AG09319 (cell line): ENCODE measurements at regions not wholly inside any gene's neighbourhood (a gene's known extent, or its start where the extent isn't known, plus 50 kb on each side); places are given as distances from the start of the nearest gene placed in this dataset.
A peak's percentile ranks its signal among the peaks of the same experiment; 100 is the strongest.

Experiments
- DNase-seq: peaks from one replicate; pipeline ENCODE4 v3.0.0-alpha.2; 2010; ENCODE audit warnings: low read depth; ENCODE audit errors: extremely low read depth
- CTCF ChIP-seq: IDR thresholded peaks from 2 replicates; pipeline ENCODE4 v1.5.1; 2011; ENCODE audit warnings: low read depth, mild to moderate bottlenecking, inconsistent platforms, low read length, moderate library complexity

GRCh38 chr2:53021828-53022227, 745.8 kb upstream of the CHAC2 start:
- no peak for TF ChIP-seq CTCF
- no peak for DNase-seq

GRCh38 chr2:53021292-53021691, 746.3 kb upstream of the CHAC2 start:
- no peak for TF ChIP-seq CTCF
- DNase-seq = no peak

GRCh38 chr2:53018825-53019425, 748.7 kb upstream of the CHAC2 start:
- DNase-seq = no peak
- TF ChIP-seq CTCF = peak; percentile 26

DNA sequence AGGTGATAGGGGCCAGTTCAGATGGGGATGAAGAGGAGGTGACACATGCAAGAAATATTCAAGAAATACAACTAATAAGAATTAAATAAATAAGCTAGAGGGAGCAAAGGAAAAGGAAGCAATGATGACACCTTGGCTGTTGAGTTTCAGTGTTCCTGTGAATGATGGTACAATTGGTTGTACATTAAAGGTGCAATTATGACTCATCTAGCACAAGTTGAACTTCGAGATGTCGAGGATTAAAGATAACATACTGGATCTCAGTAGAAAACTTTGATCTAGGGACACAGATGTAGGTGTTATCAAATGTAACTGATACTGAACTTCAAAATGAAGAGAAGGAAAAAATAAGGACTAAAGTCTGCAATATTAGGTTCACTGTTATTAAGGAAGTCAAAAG, 760.6 kb upstream of the CHAC2 start:
- TF ChIP-seq CTCF = no peak
- DNase-seq = no peak

DNA sequence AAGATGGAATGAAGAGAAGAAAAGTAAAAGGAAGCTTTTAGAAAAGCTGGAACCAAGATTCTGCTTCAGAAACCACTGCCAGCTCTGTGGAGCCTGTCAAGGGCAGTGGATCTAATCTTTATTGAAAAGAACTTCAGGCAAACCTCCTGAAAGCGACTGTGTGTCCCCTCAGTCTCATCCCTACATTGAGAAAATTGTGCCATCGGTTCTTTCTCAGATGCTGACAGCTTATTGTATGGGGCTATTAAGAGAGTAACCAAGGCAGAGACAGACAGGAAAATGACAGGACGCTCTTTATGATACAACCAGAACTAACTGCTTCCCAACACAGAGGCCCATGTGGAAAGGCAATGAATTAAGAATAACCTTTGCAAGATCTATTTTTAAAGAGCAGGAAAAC, 763.2 kb upstream of the CHAC2 start:
- no peak for TF ChIP-seq CTCF
- DNase-seq = no peak

DNA sequence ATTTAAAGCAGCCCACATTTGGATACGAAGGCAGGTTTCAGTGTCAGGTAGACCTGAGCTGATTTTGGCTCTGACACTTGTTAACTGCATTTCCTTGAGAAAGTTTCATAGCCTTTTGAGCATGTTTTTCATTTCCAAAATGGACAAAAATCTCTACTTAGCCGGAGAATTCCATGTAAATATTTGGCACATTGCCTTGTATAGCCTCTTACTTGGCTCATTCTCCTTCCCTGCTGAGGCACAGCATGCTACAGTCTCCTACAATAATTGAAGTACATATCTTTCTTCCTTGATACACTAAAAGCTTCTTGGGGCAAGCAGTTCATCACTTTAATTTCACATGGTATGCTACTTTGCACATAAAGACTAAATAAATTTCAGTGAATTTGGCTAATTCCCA, 772.2 kb upstream of the CHAC2 start:
- no peak for DNase-seq
- no peak for TF ChIP-seq CTCF

DNA sequence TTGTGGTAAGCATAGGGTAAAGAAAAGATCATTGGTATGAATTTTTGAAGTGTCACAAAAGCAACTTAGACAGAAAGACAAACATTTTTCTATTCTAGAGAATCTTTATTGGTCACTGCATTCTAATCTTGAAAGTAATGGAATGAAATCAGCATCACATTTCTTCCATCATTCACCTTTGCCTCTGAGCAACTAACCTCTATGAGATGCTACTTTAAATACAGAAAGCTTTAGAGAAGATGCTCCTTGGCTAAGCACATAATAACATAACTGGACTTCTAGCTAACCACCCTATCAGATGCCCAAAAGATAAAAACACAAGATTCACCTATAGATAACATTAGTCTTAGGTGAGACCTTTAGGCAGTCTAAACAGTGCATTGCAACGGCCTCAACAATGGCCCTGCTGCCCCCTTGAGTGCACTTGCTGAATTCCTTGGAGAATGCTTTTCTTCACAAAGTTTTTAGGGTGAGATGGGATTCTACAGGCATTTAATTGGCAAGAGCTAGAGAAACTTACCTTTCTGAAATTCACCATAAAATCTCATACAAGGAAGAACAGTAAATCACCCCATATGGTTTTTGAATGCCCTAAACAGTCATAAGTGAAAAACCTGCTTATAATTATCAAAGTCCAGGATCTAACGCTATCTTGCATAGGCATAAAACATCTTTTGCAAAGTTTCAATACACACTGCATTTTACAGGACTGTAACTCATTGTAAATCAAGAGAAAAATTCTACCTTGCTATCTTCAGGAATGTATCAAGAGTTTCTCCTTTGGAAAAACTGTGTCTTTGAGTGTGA, 791.3 kb upstream of the CHAC2 start:
- DNase-seq = no peak
- TF ChIP-seq CTCF = peak; percentile 43
